ENCODE measurements at regions not wholly inside any gene's neighbourhood (a gene's known extent, or its start where the extent isn't known, plus 50 kb on each side); places are given as distances from the start of the nearest gene placed in this dataset.

GRCh38 chr9:80521151-80521550, 949.4 kb downstream of the TLE4 start:
- no peak for FAIRE-seq
- Histone ChIP-seq H3K4me2 (ENCODE audit: insufficient read depth, low read length) (no peak overlapping the region), H3K36me3 (ENCODE audit: control insufficient read depth in 2 of 2, extremely low read depth in 1 of 2, insufficient read depth in 2 of 2, low read length in 2 of 2) (no peaks in the 10 kb centered on the region), H3K9me3 (replicated peaks; ENCODE audit: control insufficient read depth, insufficient read depth, low read length) (peaks cover 1% of the 10 kb centered on the region), H3K79me2 (ENCODE audit: control insufficient read depth, insufficient read depth, low read length) (no peaks in the 10 kb centered on the region), H3K4me3 (replicated peaks in 1 of 3; ENCODE audit: insufficient read depth in 1 of 3, low read depth in 1 of 3, low read length in 3 of 3) (no peak overlapping the region), H2AFZ (ENCODE audit: low read depth, low read length) (no peak overlapping the region), H3K9ac (replicated peaks; ENCODE audit: extremely low read depth, insufficient read depth, low read length) (no peak overlapping the region), H3K9me1 (replicated peaks; ENCODE audit: control insufficient read depth, extremely low read depth, insufficient read depth, low read length) (no peaks in the 10 kb centered on the region), H3K27me3 (ENCODE audit: control insufficient read depth in 2 of 2, insufficient read depth in 2 of 2, low read length in 2 of 2) (no peaks in the 10 kb centered on the region), H4K20me1 (replicated peaks; ENCODE audit: control insufficient read depth, extremely low read depth, insufficient read depth, low read length) (no peaks in the 10 kb centered on the region), H3K4me1 (ENCODE audit: control insufficient read depth, extremely low read depth, insufficient read depth, low read length) (no peaks in the 10 kb centered on the region), H3K27ac (ENCODE audit: insufficient read depth, low read depth, low read length) (no peak overlapping the region)
- intact Hi-C loops (cut with micrococcal nuclease) = no loop called here
- dilution Hi-C loops (cut with MboI; ENCODE audit: extremely low pct_ligation_motif_present, low sequenced_read_pairs) = no loop called here
- no peak for TF ChIP-seq JUN (IDR thresholded peaks at IDR 0.05; ENCODE audit: borderline replicate concordance, insufficient read depth, insufficient read length, low read depth)
- no peak for TF ChIP-seq CTCF (IDR thresholded peaks at IDR 0.05; ENCODE audit: extremely low read depth in 1 of 2, insufficient read depth in 1 of 2, low read depth in 1 of 2, low read length in 2 of 2)
- no peak for TF ChIP-seq POLR2AphosphoS5 (IDR thresholded peaks at IDR 0.05; ENCODE audit: insufficient read depth, low read depth, low read length)
- no peak for TF ChIP-seq POLR2A (IDR thresholded peaks at IDR 0.05; ENCODE audit: low read depth, low read length)
- TF ChIP-seq EZH2 (IDR thresholded peaks at IDR 0.05; ENCODE audit: borderline replicate concordance, low read depth, low read length, severe bottlenecking) = no peak
- TF ChIP-seq GATA2 (IDR thresholded peaks at IDR 0.05; ENCODE audit: insufficient read depth, insufficient read length, low read depth, low read length) = no peak
- ChIA-PET CTCF (no interaction called here), POLR2A (no interaction called here)
- no TSS peak for BruUV-seq (replicated peaks)
- DNase-seq (ENCODE audit: low read depth, low spot score) = no peak

GRCh38 chr9:80520231-80520630, 948.5 kb downstream of the TLE4 start:
- H3K4me2 ChIP-seq (ENCODE audit: insufficient read depth, low read length) = no peak overlapping the region
- no peak overlapping the region for H3K27ac ChIP-seq (ENCODE audit: insufficient read depth, low read depth, low read length)
- no peak for TF ChIP-seq CTCF (IDR thresholded peaks at IDR 0.05; ENCODE audit: extremely low read depth in 1 of 2, insufficient read depth in 1 of 2, low read depth in 1 of 2, low read length in 2 of 2)
- no peak for TF ChIP-seq JUN (IDR thresholded peaks at IDR 0.05; ENCODE audit: borderline replicate concordance, insufficient read depth, insufficient read length, low read depth)
- no peak for TF ChIP-seq EZH2 (IDR thresholded peaks at IDR 0.05; ENCODE audit: borderline replicate concordance, low read depth, low read length, severe bottlenecking)
- no peak for TF ChIP-seq FOS (IDR thresholded peaks at IDR 0.05; ENCODE audit: borderline replicate concordance, insufficient read depth, low read length)
- no peak for TF ChIP-seq GATA2 (IDR thresholded peaks at IDR 0.05; ENCODE audit: insufficient read depth, insufficient read length, low read depth, low read length)
- TF ChIP-seq MYC (IDR thresholded peaks at IDR 0.05; ENCODE audit: low read depth, low read length) = no peak
- no peak for TF ChIP-seq POLR2A (IDR thresholded peaks at IDR 0.05; ENCODE audit: low read depth, low read length)
- no peak for TF ChIP-seq POLR2AphosphoS5 (IDR thresholded peaks at IDR 0.05; ENCODE audit: insufficient read depth, low read depth, low read length)
- TF ChIP-seq MAX (IDR thresholded peaks at IDR 0.05; ENCODE audit: insufficient read depth, insufficient read length) = no peak
- no peaks in the 10 kb centered on the region for H4K20me1 ChIP-seq (replicated peaks; ENCODE audit: control insufficient read depth, extremely low read depth, insufficient read depth, low read length)
- H3K36me3 ChIP-seq (ENCODE audit: control insufficient read depth in 2 of 2, extremely low read depth in 1 of 2, insufficient read depth in 2 of 2, low read length in 2 of 2) = no peaks in the 10 kb centered on the region
- BruUV-seq (replicated peaks) = no TSS peak
- FAIRE-seq = no peak
- dilution Hi-C loops (cut with MboI; ENCODE audit: extremely low pct_ligation_motif_present, low sequenced_read_pairs) (no loop called here), intact Hi-C loops (cut with micrococcal nuclease) (no loop called here)
- H3K9me1 ChIP-seq (replicated peaks; ENCODE audit: control insufficient read depth, extremely low read depth, insufficient read depth, low read length) = no peaks in the 10 kb centered on the region
- H2AFZ ChIP-seq (ENCODE audit: low read depth, low read length) = no peak overlapping the region
- H3K4me3 ChIP-seq (replicated peaks in 1 of 3; ENCODE audit: insufficient read depth in 1 of 3, low read depth in 1 of 3, low read length in 3 of 3) = no peak overlapping the region
- CTCF ChIA-PET = no interaction called here
- H3K79me2 ChIP-seq (ENCODE audit: control insufficient read depth, insufficient read depth, low read length) = no peaks in the 10 kb centered on the region
- DNase-seq (ENCODE audit: low read depth, low spot score) = no peak
- POLR2A ChIA-PET = no interaction called here
- H3K9ac ChIP-seq (replicated peaks; ENCODE audit: extremely low read depth, insufficient read depth, low read length) = no peak overlapping the region
- H3K9me3 ChIP-seq (replicated peaks; ENCODE audit: control insufficient read depth, insufficient read depth, low read length) = no peaks in the 10 kb centered on the region
- H3K27me3 ChIP-seq (ENCODE audit: control insufficient read depth in 2 of 2, insufficient read depth in 2 of 2, low read length in 2 of 2) = no peaks in the 10 kb centered on the region
- H3K4me1 ChIP-seq (ENCODE audit: control insufficient read depth, extremely low read depth, insufficient read depth, low read length) = no peaks in the 10 kb centered on the region
